GM23338 (cell line): ENCODE measurements at regions not wholly inside any gene's neighbourhood (a gene's known extent, or its start where the extent isn't known, plus 50 kb on each side); places are given as distances from the start of the nearest gene placed in this dataset.

Experiments used
- ATAC-seq: fragments of 200-7000 bp; cut with Tn5 transposase; 3 replicates; pipeline ENCODE4 v1.9.1; 2020
- DNase-seq: peaks from one replicate; pipeline ENCODE4 v3.0.0-alpha.2; 2015; ENCODE audit warnings: low spot score
- H2AFZ ChIP-seq: fragments of 200-600 bp; sonication (generic); 2 replicates; pipeline ENCODE4 v1.8.0; 2016; ENCODE audit warnings: antibody characterized with exemption, mild to moderate bottlenecking, moderate library complexity
- H3F3A ChIP-seq: fragments of 200-600 bp; sonication (generic); replicated peaks from 2 replicates; pipeline ENCODE4 v1.8.0; 2017; ENCODE audit warnings: antibody characterized with exemption, mixed run types, low read depth
- H3K27ac ChIP-seq: fragments of 200-600 bp; sonication (generic); 2 replicates; pipeline ENCODE4 v1.6.1; 2016; ENCODE audit warnings: low read depth
- H3K27me3 ChIP-seq: fragments of 200-600 bp; sonication (generic); 2 replicates; pipeline ENCODE4 v1.8.0; 2016; ENCODE audit warnings: mild to moderate bottlenecking, mixed run types, moderate library complexity; ENCODE audit not compliant: insufficient read depth
- H3K36me3 ChIP-seq: fragments of 200-600 bp; sonication (generic); 2 replicates; pipeline ENCODE4 v1.8.0; 2016; ENCODE audit warnings: mild to moderate bottlenecking; ENCODE audit not compliant: insufficient read depth
- H3K4me1 ChIP-seq: fragments of 200-600 bp; sonication (generic); 2 replicates; pipeline ENCODE4 v1.8.0; 2016; ENCODE audit warnings: mild to moderate bottlenecking, moderate library complexity; ENCODE audit not compliant: insufficient read depth
- H3K4me2 ChIP-seq: fragments of 200-600 bp; sonication (generic); 2 replicates; pipeline ENCODE4 v1.7.1; 2017; ENCODE audit warnings: mixed run types
- H3K4me3 ChIP-seq: fragments of 200-600 bp; sonication (generic); 2 replicates; pipeline ENCODE4 v1.6.1; 2016; ENCODE audit warnings: mixed run types
- H3K79me2 ChIP-seq: fragments of 200-600 bp; sonication (generic); replicated peaks from 2 replicates; pipeline ENCODE4 v1.8.0; 2017; ENCODE audit warnings: mild to moderate bottlenecking; ENCODE audit not compliant: insufficient read depth
- H3K9me2 ChIP-seq: fragments of 200-600 bp; sonication (generic); 2 replicates; pipeline ENCODE4 v1.8.0; 2017; ENCODE audit not compliant: insufficient read depth
- H4K20me1 ChIP-seq: fragments of 200-600 bp; sonication (generic); replicated peaks from 2 replicates; pipeline ENCODE4 v1.8.0; 2017; ENCODE audit warnings: mild to moderate bottlenecking; ENCODE audit not compliant: insufficient read depth
- H3K27ac Mint-ChIP-seq: 2 replicates; pipeline ENCODE4 v1.8.0; 2020; ENCODE audit warnings: inconsistent platforms, mild to moderate bottlenecking, moderate library complexity, mixed read lengths
- H3K27me3 Mint-ChIP-seq: 3 replicates; pipeline ENCODE4 v1.8.0; 2022; ENCODE audit warnings: low read depth, mild to moderate bottlenecking, moderate library complexity, mixed read lengths, inconsistent platforms; ENCODE audit not compliant: insufficient read depth, poor library complexity
- H3K36me3 Mint-ChIP-seq: 3 replicates; pipeline ENCODE4 v1.8.0; 2021; ENCODE audit warnings: low read depth, mild to moderate bottlenecking, inconsistent platforms, moderate library complexity, mixed read lengths
- H3K4me1 Mint-ChIP-seq: 3 replicates; pipeline ENCODE4 v1.8.0; 2020; ENCODE audit warnings: mild to moderate bottlenecking, inconsistent platforms, mixed read lengths
- H3K4me3 Mint-ChIP-seq: 3 replicates; pipeline ENCODE4 v1.8.0; 2021; ENCODE audit warnings: moderate library complexity, mild to moderate bottlenecking, inconsistent platforms, mixed read lengths
- H3K9me3 Mint-ChIP-seq: 3 replicates; pipeline ENCODE4 v1.8.0; 2020; ENCODE audit warnings: moderate library complexity, mild to moderate bottlenecking, inconsistent platforms, mixed read lengths
- CREB1 ChIP-seq: fragments of 250-450 bp; sonication (Bioruptor Pico); IDR thresholded peaks from 2 replicates; pipeline ENCODE4 v1.5.0; 2020; ENCODE audit warnings: low read depth, mild to moderate bottlenecking, moderate library complexity
- EZH2 ChIP-seq: fragments of 200-600 bp; sonication (generic); IDR thresholded peaks from one replicate; pipeline ENCODE4 v1.8.0; 2017; ENCODE audit warnings: antibody characterized with exemption, mild to moderate bottlenecking, low read depth; ENCODE audit not compliant: unreplicated experiment
- NANOG ChIP-seq: IDR thresholded peaks from 2 replicates; pipeline ENCODE4 v1.6.1; 2016; ENCODE audit warnings: antibody characterized with exemption, borderline replicate concordance
- STAT1 ChIP-seq: IDR thresholded peaks from one replicate; pipeline ENCODE4 v1.6.1; 2016; ENCODE audit warnings: antibody characterized with exemption; ENCODE audit not compliant: unreplicated experiment
- ZNF114 ChIP-seq: fragments of 250-450 bp; sonication (Bioruptor Pico); IDR thresholded peaks from 2 replicates; pipeline ENCODE4 v1.5.0; 2020; ENCODE audit warnings: mild to moderate bottlenecking, moderate library complexity
- ZNF331 ChIP-seq: fragments of 250-450 bp; sonication (Bioruptor Pico); IDR thresholded peaks from 2 replicates; pipeline ENCODE4 v1.5.0; 2020; ENCODE audit warnings: low read depth, mild to moderate bottlenecking, moderate library complexity
- TF ChIP-seq, protein P1 (sequence below), 2 experiments: fragments of 200-600 bp in 1 of 2; sonication (generic) in 1 of 2; conservative IDR thresholded peaks; 2 replicates each; pipeline versions ENCODE4 v1.5.1 to v1.6.1; 2016 to 2017; ENCODE audit warnings: antibody characterized with exemption in 2 of 2, low read depth in 2 of 2, mild to moderate bottlenecking in 2 of 2, moderate library complexity in 1 of 2
- TF ChIP-seq, protein P2 (sequence below): fragments of 250-450 bp; sonication (Bioruptor Pico); IDR thresholded peaks from 2 replicates; pipeline ENCODE4 v1.5.0; 2020; ENCODE audit warnings: mild to moderate bottlenecking, moderate library complexity
- TF ChIP-seq, protein P3 (sequence below): IDR thresholded peaks from one replicate; pipeline ENCODE4 v1.6.1; 2018; ENCODE audit warnings: antibody characterized with exemption; ENCODE audit not compliant: unreplicated experiment

DNA sequence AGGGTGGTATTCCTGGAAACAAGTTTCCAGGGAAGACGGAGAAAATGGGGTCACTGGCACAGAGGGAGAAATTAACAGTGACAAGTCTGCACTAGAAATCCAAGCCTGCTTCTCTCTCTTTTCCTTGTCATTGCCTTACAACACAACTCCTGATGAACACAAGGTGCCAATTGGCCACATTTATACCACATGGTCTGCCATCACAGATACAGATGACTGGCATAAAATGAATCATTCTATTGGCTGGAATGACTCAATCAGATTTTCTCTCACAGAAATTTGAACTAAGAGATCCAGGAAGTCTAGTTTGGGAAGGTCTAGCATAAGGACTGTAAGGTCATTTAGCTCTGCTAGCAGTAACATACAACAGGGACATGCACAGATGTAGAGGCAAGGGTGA is 190.3 kb downstream of the LINC00237 start:
- H3K4me2 ChIP-seq: no peak overlapping the region
- no peaks in the 10 kb centered on the region for H4K20me1 ChIP-seq
- H3K36me3 ChIP-seq: no peaks in the 10 kb centered on the region; the same call in 1 of the 2 replicates
- no peak for DNase-seq
- Mint-ChIP-seq H3K27me3 (no peaks in the 10 kb centered on the region), H3K4me3 (no peak overlapping the region), H3K9me3 (peaks cover 5% of the 10 kb centered on the region; the same call in 2 of the 3 replicates), H3K4me1 (no peaks in the 10 kb centered on the region), H3K27ac (no peak overlapping the region), H3K36me3 (no peaks in the 10 kb centered on the region; the same call in 1 of the 3 replicates)
- H3K79me2 ChIP-seq: no peaks in the 10 kb centered on the region
- H2AFZ ChIP-seq: no peak overlapping the region
- no peak overlapping the region for H3K4me3 ChIP-seq
- no peaks in the 10 kb centered on the region for H3K4me1 ChIP-seq
- no peaks in the 10 kb centered on the region for H3F3A ChIP-seq
- TF ChIP-seq ZNF331 (CRISPR knock-in tag) (no peak), CREB1 (CRISPR knock-in tag) (no peak), STAT1 (no peak), EZH2 (no peak), ZNF114 (CRISPR knock-in tag) (no peak), NANOG (no peak)
- TF ChIP-seq, protein P1, sequence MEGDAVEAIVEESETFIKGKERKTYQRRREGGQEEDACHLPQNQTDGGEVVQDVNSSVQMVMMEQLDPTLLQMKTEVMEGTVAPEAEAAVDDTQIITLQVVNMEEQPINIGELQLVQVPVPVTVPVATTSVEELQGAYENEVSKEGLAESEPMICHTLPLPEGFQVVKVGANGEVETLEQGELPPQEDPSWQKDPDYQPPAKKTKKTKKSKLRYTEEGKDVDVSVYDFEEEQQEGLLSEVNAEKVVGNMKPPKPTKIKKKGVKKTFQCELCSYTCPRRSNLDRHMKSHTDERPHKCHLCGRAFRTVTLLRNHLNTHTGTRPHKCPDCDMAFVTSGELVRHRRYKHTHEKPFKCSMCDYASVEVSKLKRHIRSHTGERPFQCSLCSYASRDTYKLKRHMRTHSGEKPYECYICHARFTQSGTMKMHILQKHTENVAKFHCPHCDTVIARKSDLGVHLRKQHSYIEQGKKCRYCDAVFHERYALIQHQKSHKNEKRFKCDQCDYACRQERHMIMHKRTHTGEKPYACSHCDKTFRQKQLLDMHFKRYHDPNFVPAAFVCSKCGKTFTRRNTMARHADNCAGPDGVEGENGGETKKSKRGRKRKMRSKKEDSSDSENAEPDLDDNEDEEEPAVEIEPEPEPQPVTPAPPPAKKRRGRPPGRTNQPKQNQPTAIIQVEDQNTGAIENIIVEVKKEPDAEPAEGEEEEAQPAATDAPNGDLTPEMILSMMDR (conservative IDR thresholded peaks at IDR 0.05; ENCODE audit: low read depth in 2 of 2): no peak
- TF ChIP-seq, protein P2, sequence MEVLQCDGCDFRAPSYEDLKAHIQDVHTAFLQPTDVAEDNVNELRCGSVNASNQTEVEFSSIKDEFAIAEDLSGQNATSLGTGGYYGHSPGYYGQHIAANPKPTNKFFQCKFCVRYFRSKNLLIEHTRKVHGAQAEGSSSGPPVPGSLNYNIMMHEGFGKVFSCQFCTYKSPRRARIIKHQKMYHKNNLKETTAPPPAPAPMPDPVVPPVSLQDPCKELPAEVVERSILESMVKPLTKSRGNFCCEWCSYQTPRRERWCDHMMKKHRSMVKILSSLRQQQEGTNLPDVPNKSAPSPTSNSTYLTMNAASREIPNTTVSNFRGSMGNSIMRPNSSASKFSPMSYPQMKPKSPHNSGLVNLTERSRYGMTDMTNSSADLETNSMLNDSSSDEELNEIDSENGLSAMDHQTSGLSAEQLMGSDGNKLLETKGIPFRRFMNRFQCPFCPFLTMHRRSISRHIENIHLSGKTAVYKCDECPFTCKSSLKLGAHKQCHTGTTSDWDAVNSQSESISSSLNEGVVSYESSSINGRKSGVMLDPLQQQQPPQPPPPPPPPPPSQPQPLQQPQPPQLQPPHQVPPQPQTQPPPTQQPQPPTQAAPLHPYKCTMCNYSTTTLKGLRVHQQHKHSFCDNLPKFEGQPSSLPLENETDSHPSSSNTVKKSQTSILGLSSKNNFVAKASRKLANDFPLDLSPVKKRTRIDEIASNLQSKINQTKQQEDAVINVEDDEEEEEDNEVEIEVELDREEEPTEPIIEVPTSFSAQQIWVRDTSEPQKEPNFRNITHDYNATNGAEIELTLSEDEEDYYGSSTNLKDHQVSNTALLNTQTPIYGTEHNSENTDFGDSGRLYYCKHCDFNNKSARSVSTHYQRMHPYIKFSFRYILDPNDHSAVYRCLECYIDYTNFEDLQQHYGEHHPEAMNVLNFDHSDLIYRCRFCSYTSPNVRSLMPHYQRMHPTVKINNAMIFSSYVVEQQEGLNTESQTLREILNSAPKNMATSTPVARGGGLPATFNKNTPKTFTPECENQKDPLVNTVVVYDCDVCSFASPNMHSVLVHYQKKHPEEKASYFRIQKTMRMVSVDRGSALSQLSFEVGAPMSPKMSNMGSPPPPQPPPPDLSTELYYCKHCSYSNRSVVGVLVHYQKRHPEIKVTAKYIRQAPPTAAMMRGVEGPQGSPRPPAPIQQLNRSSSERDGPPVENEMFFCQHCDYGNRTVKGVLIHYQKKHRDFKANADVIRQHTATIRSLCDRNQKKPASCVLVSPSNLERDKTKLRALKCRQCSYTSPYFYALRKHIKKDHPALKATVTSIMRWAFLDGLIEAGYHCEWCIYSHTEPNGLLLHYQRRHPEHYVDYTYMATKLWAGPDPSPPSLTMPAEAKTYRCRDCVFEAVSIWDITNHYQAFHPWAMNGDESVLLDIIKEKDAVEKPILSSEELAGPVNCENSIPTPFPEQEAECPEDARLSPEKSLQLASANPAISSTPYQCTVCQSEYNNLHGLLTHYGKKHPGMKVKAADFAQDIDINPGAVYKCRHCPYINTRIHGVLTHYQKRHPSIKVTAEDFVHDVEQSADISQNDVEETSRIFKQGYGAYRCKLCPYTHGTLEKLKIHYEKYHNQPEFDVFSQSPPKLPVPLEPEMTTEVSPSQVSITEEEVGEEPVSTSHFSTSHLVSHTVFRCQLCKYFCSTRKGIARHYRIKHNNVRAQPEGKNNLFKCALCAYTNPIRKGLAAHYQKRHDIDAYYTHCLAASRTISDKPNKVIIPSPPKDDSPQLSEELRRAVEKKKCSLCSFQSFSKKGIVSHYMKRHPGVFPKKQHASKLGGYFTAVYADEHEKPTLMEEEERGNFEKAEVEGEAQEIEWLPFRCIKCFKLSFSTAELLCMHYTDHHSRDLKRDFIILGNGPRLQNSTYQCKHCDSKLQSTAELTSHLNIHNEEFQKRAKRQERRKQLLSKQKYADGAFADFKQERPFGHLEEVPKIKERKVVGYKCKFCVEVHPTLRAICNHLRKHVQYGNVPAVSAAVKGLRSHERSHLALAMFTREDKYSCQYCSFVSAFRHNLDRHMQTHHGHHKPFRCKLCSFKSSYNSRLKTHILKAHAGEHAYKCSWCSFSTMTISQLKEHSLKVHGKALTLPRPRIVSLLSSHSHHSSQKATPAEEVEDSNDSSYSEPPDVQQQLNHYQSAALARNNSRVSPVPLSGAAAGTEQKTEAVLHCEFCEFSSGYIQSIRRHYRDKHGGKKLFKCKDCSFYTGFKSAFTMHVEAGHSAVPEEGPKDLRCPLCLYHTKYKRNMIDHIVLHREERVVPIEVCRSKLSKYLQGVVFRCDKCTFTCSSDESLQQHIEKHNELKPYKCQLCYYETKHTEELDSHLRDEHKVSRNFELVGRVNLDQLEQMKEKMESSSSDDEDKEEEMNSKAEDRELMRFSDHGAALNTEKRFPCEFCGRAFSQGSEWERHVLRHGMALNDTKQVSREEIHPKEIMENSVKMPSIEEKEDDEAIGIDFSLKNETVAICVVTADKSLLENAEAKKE (CRISPR knock-in tag): no peak
- TF ChIP-seq, protein P3, sequence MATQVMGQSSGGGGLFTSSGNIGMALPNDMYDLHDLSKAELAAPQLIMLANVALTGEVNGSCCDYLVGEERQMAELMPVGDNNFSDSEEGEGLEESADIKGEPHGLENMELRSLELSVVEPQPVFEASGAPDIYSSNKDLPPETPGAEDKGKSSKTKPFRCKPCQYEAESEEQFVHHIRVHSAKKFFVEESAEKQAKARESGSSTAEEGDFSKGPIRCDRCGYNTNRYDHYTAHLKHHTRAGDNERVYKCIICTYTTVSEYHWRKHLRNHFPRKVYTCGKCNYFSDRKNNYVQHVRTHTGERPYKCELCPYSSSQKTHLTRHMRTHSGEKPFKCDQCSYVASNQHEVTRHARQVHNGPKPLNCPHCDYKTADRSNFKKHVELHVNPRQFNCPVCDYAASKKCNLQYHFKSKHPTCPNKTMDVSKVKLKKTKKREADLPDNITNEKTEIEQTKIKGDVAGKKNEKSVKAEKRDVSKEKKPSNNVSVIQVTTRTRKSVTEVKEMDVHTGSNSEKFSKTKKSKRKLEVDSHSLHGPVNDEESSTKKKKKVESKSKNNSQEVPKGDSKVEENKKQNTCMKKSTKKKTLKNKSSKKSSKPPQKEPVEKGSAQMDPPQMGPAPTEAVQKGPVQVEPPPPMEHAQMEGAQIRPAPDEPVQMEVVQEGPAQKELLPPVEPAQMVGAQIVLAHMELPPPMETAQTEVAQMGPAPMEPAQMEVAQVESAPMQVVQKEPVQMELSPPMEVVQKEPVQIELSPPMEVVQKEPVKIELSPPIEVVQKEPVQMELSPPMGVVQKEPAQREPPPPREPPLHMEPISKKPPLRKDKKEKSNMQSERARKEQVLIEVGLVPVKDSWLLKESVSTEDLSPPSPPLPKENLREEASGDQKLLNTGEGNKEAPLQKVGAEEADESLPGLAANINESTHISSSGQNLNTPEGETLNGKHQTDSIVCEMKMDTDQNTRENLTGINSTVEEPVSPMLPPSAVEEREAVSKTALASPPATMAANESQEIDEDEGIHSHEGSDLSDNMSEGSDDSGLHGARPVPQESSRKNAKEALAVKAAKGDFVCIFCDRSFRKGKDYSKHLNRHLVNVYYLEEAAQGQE: no peak
- H3K27ac ChIP-seq: no peak overlapping the region
- no peak for ATAC-seq
- peaks cover 7% of the 10 kb centered on the region for H3K9me2 ChIP-seq
- H3K27me3 ChIP-seq: no peaks in the 10 kb centered on the region
